Epithelial cell of esophagus (primary cell): ENCODE measurements at regions not wholly inside any gene's neighbourhood (a gene's known extent, or its start where the extent isn't known, plus 50 kb on each side); places are given as distances from the start of the nearest gene placed in this dataset.

Experiments used
- DNase-seq: peaks from one replicate; pipeline ENCODE4 v3.0.0; 2010; ENCODE audit warnings: low read depth
- H3K4me3 ChIP-seq: 2 replicates; pipeline ENCODE4 v1.5.1; 2011; ENCODE audit warnings: mild to moderate bottlenecking, low read length, control low read depth
- CTCF ChIP-seq: IDR thresholded peaks from 2 replicates; pipeline ENCODE4 v1.5.1; 2011; ENCODE audit warnings: low read depth, mild to moderate bottlenecking, low read length, control low read depth, inconsistent platforms; ENCODE audit not compliant: insufficient read depth; ENCODE audit errors: missing control alignments

- TF ChIP-seq CTCF: no peak
- H3K4me3 ChIP-seq: no peak overlapping the region
- DNase-seq: peak; percentile 62
Observed at GRCh38 chr2:175233135-175233719, 51.7 kb upstream of the ATP5MC3 start.
